ENCODE measurements at regions not wholly inside any gene's neighbourhood (a gene's known extent, or its start where the extent isn't known, plus 50 kb on each side); places are given as distances from the start of the nearest gene placed in this dataset.

- DNase-seq (no peak), ATAC-seq (replicated peaks) (no peak)
- no peaks in the 10 kb centered on the region for H3K4me1 Mint-ChIP-seq (ENCODE audit: low read depth in 2 of 2)
- peaks cover 0 to 18% of the 10 kb centered on the region in 2 donors for H3K9me3 Mint-ChIP-seq
- H3K27ac Mint-ChIP-seq = no peak overlapping the region
- peaks cover 43 to 46% of the 10 kb centered on the region in 2 donors for H3K27me3 Mint-ChIP-seq
- no peaks in the 10 kb centered on the region for H3K36me3 Mint-ChIP-seq (ENCODE audit: insufficient read depth)
- H3K4me3 Mint-ChIP-seq = no peak overlapping the region
These were observed 174.8 kb downstream of the C11orf91 start for GRCh38 chr11:33525789-33526188.

- H3K9me3 Mint-ChIP-seq = peaks cover 0 to 4% of the 10 kb centered on the region in 2 donors
- H3K27ac Mint-ChIP-seq = no peak overlapping the region
- no peak overlapping the region for H3K4me3 Mint-ChIP-seq
- no peak for DNase-seq
- H3K4me1 Mint-ChIP-seq (ENCODE audit: low read depth in 2 of 2) = no peaks in the 10 kb centered on the region
- no peak for ATAC-seq (replicated peaks)
- peaks cover 23 to 59% of the 10 kb centered on the region in 2 donors for H3K27me3 Mint-ChIP-seq
- no peaks in the 10 kb centered on the region for H3K36me3 Mint-ChIP-seq (ENCODE audit: insufficient read depth)
These were observed 179.2 kb downstream of the C11orf91 start for GRCh38 chr11:33521384-33521783.

- no peak for DNase-seq
- peaks cover 10 to 50% of the 10 kb centered on the region in 2 donors for H3K27me3 Mint-ChIP-seq
These were observed 180.5 kb downstream of the C11orf91 start for GRCh38 chr11:33520112-33520511.

GRCh38 chr11:33515347-33515746 lies 185.3 kb downstream of the C11orf91 start:
- Mint-ChIP-seq H3K4me3 (no peak overlapping the region), H3K27me3 (peaks cover 23 to 56% of the 10 kb centered on the region in 2 donors), H3K9me3 (no peaks in the 10 kb centered on the region), H3K4me1 (ENCODE audit: low read depth in 2 of 2) (no peaks in the 10 kb centered on the region), H3K27ac (no peak overlapping the region), H3K36me3 (ENCODE audit: insufficient read depth) (no peaks in the 10 kb centered on the region)
- DNase-seq (no peak), ATAC-seq (replicated peaks) (no peak)

More at GRCh38 chr11:33520112-33520511, 180.5 kb downstream of the C11orf91 start:
- H3K4me1 Mint-ChIP-seq (ENCODE audit: low read depth in 2 of 2) = no peaks in the 10 kb centered on the region
- no peaks in the 10 kb centered on the region for H3K9me3 Mint-ChIP-seq
- no peak for ATAC-seq (replicated peaks)
- no peak overlapping the region for H3K27ac Mint-ChIP-seq
- H3K36me3 Mint-ChIP-seq (ENCODE audit: insufficient read depth) = no peaks in the 10 kb centered on the region
- no peak overlapping the region for H3K4me3 Mint-ChIP-seq

GRCh38 chr11:33514079-33514925 lies 186.3 kb downstream of the C11orf91 start:
- H3K4me3 Mint-ChIP-seq = no peak overlapping the region
- peaks cover 24 to 53% of the 10 kb centered on the region in 2 donors for H3K27me3 Mint-ChIP-seq
- DNase-seq (no peak), ATAC-seq (replicated peaks) (no peak)
- no peaks in the 10 kb centered on the region for H3K36me3 Mint-ChIP-seq (ENCODE audit: insufficient read depth)
- H3K4me1 Mint-ChIP-seq (ENCODE audit: low read depth in 2 of 2) = no peaks in the 10 kb centered on the region
- H3K27ac Mint-ChIP-seq = no peak overlapping the region
- H3K9me3 Mint-ChIP-seq = no peaks in the 10 kb centered on the region

GRCh38 chr11:33509632-33510031 lies 191.0 kb downstream of the C11orf91 start:
- H3K27me3 Mint-ChIP-seq = peaks cover 36 to 43% of the 10 kb centered on the region in 2 donors
- H3K27ac Mint-ChIP-seq = no peak overlapping the region
- H3K36me3 Mint-ChIP-seq (ENCODE audit: insufficient read depth) = no peaks in the 10 kb centered on the region
- no peak overlapping the region for H3K4me3 Mint-ChIP-seq
- DNase-seq (no peak), ATAC-seq (replicated peaks) (no peak)
- no peaks in the 10 kb centered on the region for H3K9me3 Mint-ChIP-seq
- no peaks in the 10 kb centered on the region for H3K4me1 Mint-ChIP-seq (ENCODE audit: low read depth in 2 of 2)

GRCh38 chr11:33507967-33508366 lies 192.7 kb downstream of the C11orf91 start:
- no peak for DNase-seq
- ATAC-seq (replicated peaks) = no peak
- no peaks in the 10 kb centered on the region for H3K36me3 Mint-ChIP-seq (ENCODE audit: insufficient read depth)
- H3K9me3 Mint-ChIP-seq = no peaks in the 10 kb centered on the region
- H3K27ac Mint-ChIP-seq = no peak overlapping the region
- H3K27me3 Mint-ChIP-seq = peaks cover 26 to 38% of the 10 kb centered on the region in 2 donors
- no peak overlapping the region for H3K4me3 Mint-ChIP-seq
- no peaks in the 10 kb centered on the region for H3K4me1 Mint-ChIP-seq (ENCODE audit: low read depth in 2 of 2)

GRCh38 chr11:33507356-33507755 lies 193.3 kb downstream of the C11orf91 start:
- no peak for DNase-seq
- Mint-ChIP-seq H3K27ac (no peak overlapping the region), H3K36me3 (ENCODE audit: insufficient read depth) (no peaks in the 10 kb centered on the region), H3K27me3 (peaks cover 21 to 33% of the 10 kb centered on the region in 2 donors), H3K4me3 (no peak overlapping the region), H3K4me1 (ENCODE audit: low read depth in 2 of 2) (no peaks in the 10 kb centered on the region), H3K9me3 (no peaks in the 10 kb centered on the region)
- ATAC-seq (replicated peaks) = no peak

- Mint-ChIP-seq H3K4me1 (ENCODE audit: low read depth in 2 of 2) (no peaks in the 10 kb centered on the region), H3K27ac (no peak overlapping the region), H3K9me3 (peaks cover 0 to 2% of the 10 kb centered on the region in 2 donors), H3K36me3 (ENCODE audit: insufficient read depth) (no peaks in the 10 kb centered on the region), H3K27me3 (peaks cover 12 to 19% of the 10 kb centered on the region in 2 donors), H3K4me3 (no peak overlapping the region)
- ATAC-seq (replicated peaks) = no peak
- no peak for DNase-seq
These were observed 195.5 kb downstream of the C11orf91 start for GRCh38 chr11:33505093-33505492.

- H3K36me3 Mint-ChIP-seq (ENCODE audit: insufficient read depth) = no peaks in the 10 kb centered on the region
These were observed 199.7 kb downstream of the C11orf91 start for GRCh38 chr11:33500861-33501479.

GRCh38 chr11:33500332-33500731 lies 200.3 kb downstream of the C11orf91 start:
- no peak overlapping the region for H3K4me3 Mint-ChIP-seq
- ATAC-seq (replicated peaks) = no peak
- no peaks in the 10 kb centered on the region for H3K36me3 Mint-ChIP-seq (ENCODE audit: insufficient read depth)
- peaks cover 11 to 26% of the 10 kb centered on the region in 2 donors for H3K27me3 Mint-ChIP-seq
- no peaks in the 10 kb centered on the region for H3K4me1 Mint-ChIP-seq (ENCODE audit: low read depth in 2 of 2)
- peaks cover 0 to 2% of the 10 kb centered on the region in 2 donors for H3K9me3 Mint-ChIP-seq
- H3K27ac Mint-ChIP-seq = no peak overlapping the region
- no peak for DNase-seq

More at GRCh38 chr11:33500861-33501479, 199.7 kb downstream of the C11orf91 start:
- Mint-ChIP-seq H3K27me3 (peaks cover 16 to 26% of the 10 kb centered on the region in 2 donors), H3K4me1 (ENCODE audit: low read depth in 2 of 2) (no peaks in the 10 kb centered on the region), H3K4me3 (no peak overlapping the region), H3K27ac (no peak overlapping the region), H3K9me3 (peaks cover 0 to 2% of the 10 kb centered on the region in 2 donors)
- no peak for DNase-seq
- ATAC-seq (replicated peaks) = no peak

- DNase-seq = no peak
- no peak overlapping the region for H3K4me3 Mint-ChIP-seq
- H3K27ac Mint-ChIP-seq = no peak overlapping the region
- H3K9me3 Mint-ChIP-seq = no peaks in the 10 kb centered on the region
- H3K27me3 Mint-ChIP-seq = peaks cover 31 to 32% of the 10 kb centered on the region in 2 donors
- H3K36me3 Mint-ChIP-seq (ENCODE audit: insufficient read depth) = no peaks in the 10 kb centered on the region
- ATAC-seq (replicated peaks) = no peak
- no peaks in the 10 kb centered on the region for H3K4me1 Mint-ChIP-seq (ENCODE audit: low read depth in 2 of 2)
These were observed 208.0 kb downstream of the C11orf91 start for GRCh38 chr11:33492596-33492995.

GRCh38 chr11:33490842-33491370 lies 209.7 kb downstream of the C11orf91 start:
- DNase-seq (no peak), ATAC-seq (replicated peaks) (no peak)
- Mint-ChIP-seq H3K36me3 (ENCODE audit: insufficient read depth) (no peaks in the 10 kb centered on the region), H3K27me3 (peaks cover 29 to 43% of the 10 kb centered on the region in 2 donors), H3K4me1 (ENCODE audit: low read depth in 2 of 2) (no peaks in the 10 kb centered on the region), H3K9me3 (no peaks in the 10 kb centered on the region), H3K27ac (no peak overlapping the region), H3K4me3 (no peak overlapping the region)

Measured in effector memory CD8-positive, alpha-beta T cell (primary cell).